ENCODE measurements at regions not wholly inside any gene's neighbourhood (a gene's known extent, or its start where the extent isn't known, plus 50 kb on each side); places are given as distances from the start of the nearest gene placed in this dataset.

DNA sequence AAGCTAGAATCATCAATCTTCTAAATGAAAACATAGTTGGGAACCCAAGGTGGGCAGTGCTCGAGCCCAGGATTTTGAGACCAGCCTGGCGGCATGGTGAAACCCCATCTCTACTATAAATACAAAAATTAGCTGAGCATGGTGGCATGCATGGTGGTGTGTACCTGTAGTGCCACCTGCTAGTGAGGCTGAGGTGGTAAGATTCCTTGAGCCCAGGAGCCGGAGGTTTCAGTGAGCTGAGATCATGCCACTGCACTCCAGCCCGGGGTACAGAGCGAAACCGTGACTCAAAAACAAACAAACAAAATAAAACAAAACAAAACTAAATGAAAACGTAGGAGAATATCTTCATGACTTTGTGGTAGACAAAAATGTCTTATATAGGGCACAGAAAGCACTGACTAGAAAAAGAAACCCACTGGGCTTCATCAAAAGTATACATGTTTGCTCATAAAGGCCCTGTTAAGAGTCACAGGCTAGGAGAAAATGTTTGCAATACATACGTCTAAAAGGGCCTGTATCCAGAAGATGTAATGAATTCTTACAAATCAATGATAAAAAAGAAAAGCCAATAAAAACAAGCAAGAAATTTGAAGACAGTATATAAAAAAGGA, 353.6 kb downstream of the FGF9 start:
- TF ChIP-seq, protein P1, sequence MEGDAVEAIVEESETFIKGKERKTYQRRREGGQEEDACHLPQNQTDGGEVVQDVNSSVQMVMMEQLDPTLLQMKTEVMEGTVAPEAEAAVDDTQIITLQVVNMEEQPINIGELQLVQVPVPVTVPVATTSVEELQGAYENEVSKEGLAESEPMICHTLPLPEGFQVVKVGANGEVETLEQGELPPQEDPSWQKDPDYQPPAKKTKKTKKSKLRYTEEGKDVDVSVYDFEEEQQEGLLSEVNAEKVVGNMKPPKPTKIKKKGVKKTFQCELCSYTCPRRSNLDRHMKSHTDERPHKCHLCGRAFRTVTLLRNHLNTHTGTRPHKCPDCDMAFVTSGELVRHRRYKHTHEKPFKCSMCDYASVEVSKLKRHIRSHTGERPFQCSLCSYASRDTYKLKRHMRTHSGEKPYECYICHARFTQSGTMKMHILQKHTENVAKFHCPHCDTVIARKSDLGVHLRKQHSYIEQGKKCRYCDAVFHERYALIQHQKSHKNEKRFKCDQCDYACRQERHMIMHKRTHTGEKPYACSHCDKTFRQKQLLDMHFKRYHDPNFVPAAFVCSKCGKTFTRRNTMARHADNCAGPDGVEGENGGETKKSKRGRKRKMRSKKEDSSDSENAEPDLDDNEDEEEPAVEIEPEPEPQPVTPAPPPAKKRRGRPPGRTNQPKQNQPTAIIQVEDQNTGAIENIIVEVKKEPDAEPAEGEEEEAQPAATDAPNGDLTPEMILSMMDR (IDR thresholded peaks at IDR 0.05; ENCODE audit: low read depth, low read length), result no peak
- TF ChIP-seq POLR2A (IDR thresholded peaks at IDR 0.05; ENCODE audit: extremely low read depth, insufficient read length), result no peak
- TF ChIP-seq MYC (IDR thresholded peaks at IDR 0.05; ENCODE audit: low read depth, low read length), result no peak
- TF ChIP-seq, protein P2, sequence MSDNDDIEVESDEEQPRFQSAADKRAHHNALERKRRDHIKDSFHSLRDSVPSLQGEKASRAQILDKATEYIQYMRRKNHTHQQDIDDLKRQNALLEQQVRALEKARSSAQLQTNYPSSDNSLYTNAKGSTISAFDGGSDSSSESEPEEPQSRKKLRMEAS (IDR thresholded peaks at IDR 0.05; ENCODE audit: low read depth, low read length), result no peak
